Endothelial cell (in vitro differentiated cells): ENCODE measurements at regions not wholly inside any gene's neighbourhood (a gene's known extent, or its start where the extent isn't known, plus 50 kb on each side); places are given as distances from the start of the nearest gene placed in this dataset.

ENCODE experiments used
- DNase-seq: peaks from one replicate; pipeline ENCODE4 v3.0.0; 2021; ENCODE audit warnings: low spot score
- H3K27ac Mint-ChIP-seq: one replicate; pipeline ENCODE4 v1.8.0; 2021; ENCODE audit warnings: mixed read lengths, inconsistent platforms; ENCODE audit not compliant: unreplicated experiment
- H3K27me3 Mint-ChIP-seq: one replicate; pipeline ENCODE4 v1.8.0; 2021; ENCODE audit warnings: mild to moderate bottlenecking, moderate library complexity, mixed read lengths, inconsistent platforms; ENCODE audit not compliant: unreplicated experiment
- H3K36me3 Mint-ChIP-seq: one replicate; pipeline ENCODE4 v1.8.0; 2021; ENCODE audit warnings: mild to moderate bottlenecking, low read depth, mixed read lengths, inconsistent platforms; ENCODE audit not compliant: unreplicated experiment
- H3K4me1 Mint-ChIP-seq: one replicate; pipeline ENCODE4 v1.8.0; 2021; ENCODE audit warnings: mild to moderate bottlenecking, mixed read lengths, inconsistent platforms; ENCODE audit not compliant: unreplicated experiment
- H3K4me3 Mint-ChIP-seq: one replicate; pipeline ENCODE4 v1.8.0; 2021; ENCODE audit warnings: mild to moderate bottlenecking, mixed read lengths, inconsistent platforms; ENCODE audit not compliant: unreplicated experiment
- H3K9me3 Mint-ChIP-seq: one replicate; pipeline ENCODE4 v1.8.0; 2021; ENCODE audit warnings: mixed read lengths, inconsistent platforms; ENCODE audit not compliant: unreplicated experiment
- CTCF ChIP-seq: fragments of 200-600 bp; sonication (generic); IDR thresholded peaks from one replicate; pipeline ENCODE4 v1.5.0; 2021; ENCODE audit warnings: antibody characterized with exemption; ENCODE audit not compliant: unreplicated experiment

- no peak for DNase-seq
- H3K36me3 Mint-ChIP-seq = no peaks in the 10 kb centered on the region
- peaks cover 16% of the 10 kb centered on the region for H3K4me1 Mint-ChIP-seq
- no peak overlapping the region for H3K27ac Mint-ChIP-seq
- peaks cover 2% of the 10 kb centered on the region for H3K27me3 Mint-ChIP-seq
- no peaks in the 10 kb centered on the region for H3K9me3 Mint-ChIP-seq
- TF ChIP-seq CTCF = no peak
- H3K4me3 Mint-ChIP-seq = no peak overlapping the region
Observed at GRCh38 chr21:36563341-36563926, 83.5 kb upstream of the CLDN14 start.

- no peak overlapping the region for H3K27ac Mint-ChIP-seq
- no peaks in the 10 kb centered on the region for H3K36me3 Mint-ChIP-seq
- peaks cover 10% of the 10 kb centered on the region for H3K4me1 Mint-ChIP-seq
- no peak for TF ChIP-seq CTCF
- no peak for DNase-seq
- no peak overlapping the region for H3K4me3 Mint-ChIP-seq
- H3K27me3 Mint-ChIP-seq = peaks cover 2% of the 10 kb centered on the region
- H3K9me3 Mint-ChIP-seq = no peaks in the 10 kb centered on the region
Observed at GRCh38 chr21:36564647-36565046, 84.7 kb upstream of the CLDN14 start.

GRCh38 chr21:36565540-36565939, 85.6 kb upstream of the CLDN14 start:
- Mint-ChIP-seq H3K27ac (no peak overlapping the region), H3K9me3 (no peaks in the 10 kb centered on the region), H3K4me3 (no peak overlapping the region), H3K36me3 (no peaks in the 10 kb centered on the region), H3K4me1 (peaks cover 10% of the 10 kb centered on the region), H3K27me3 (peaks cover 2% of the 10 kb centered on the region)
- TF ChIP-seq CTCF = no peak
- no peak for DNase-seq

- no peak for DNase-seq
- H3K36me3 Mint-ChIP-seq = no peaks in the 10 kb centered on the region
- H3K4me1 Mint-ChIP-seq = peaks cover 10% of the 10 kb centered on the region
- H3K27me3 Mint-ChIP-seq = peaks cover 2% of the 10 kb centered on the region
- no peaks in the 10 kb centered on the region for H3K9me3 Mint-ChIP-seq
- TF ChIP-seq CTCF = no peak
- H3K4me3 Mint-ChIP-seq = no peak overlapping the region
- H3K27ac Mint-ChIP-seq = no peak overlapping the region
Observed at GRCh38 chr21:36566644-36567043, 86.7 kb upstream of the CLDN14 start.

- H3K4me1 Mint-ChIP-seq = peaks cover 5% of the 10 kb centered on the region
- no peaks in the 10 kb centered on the region for H3K9me3 Mint-ChIP-seq
- no peak for TF ChIP-seq CTCF
- peaks cover 2% of the 10 kb centered on the region for H3K27me3 Mint-ChIP-seq
- no peak overlapping the region for H3K27ac Mint-ChIP-seq
- no peaks in the 10 kb centered on the region for H3K36me3 Mint-ChIP-seq
- H3K4me3 Mint-ChIP-seq = no peak overlapping the region
- no peak for DNase-seq
Observed at GRCh38 chr21:36567216-36567885, 87.4 kb upstream of the CLDN14 start.
